NT2/D1 (cell line): ENCODE measurements at regions not wholly inside any gene's neighbourhood (a gene's known extent, or its start where the extent isn't known, plus 50 kb on each side); places are given as distances from the start of the nearest gene placed in this dataset.

Experiments
- SUZ12 ChIP-seq: IDR thresholded peaks from 2 replicates; pipeline ENCODE4 v1.6.1; 2011; ENCODE audit not compliant: insufficient read length, insufficient read depth; ENCODE audit errors: extremely low read depth
- YY1 ChIP-seq: IDR thresholded peaks from 2 replicates; pipeline ENCODE4 v1.6.1; 2011; ENCODE audit not compliant: insufficient read length, insufficient read depth
- ZNF274 ChIP-seq: IDR thresholded peaks from 2 replicates; pipeline ENCODE4 v1.6.1; 2011; ENCODE audit warnings: mild to moderate bottlenecking, low read depth, low read length

DNA sequence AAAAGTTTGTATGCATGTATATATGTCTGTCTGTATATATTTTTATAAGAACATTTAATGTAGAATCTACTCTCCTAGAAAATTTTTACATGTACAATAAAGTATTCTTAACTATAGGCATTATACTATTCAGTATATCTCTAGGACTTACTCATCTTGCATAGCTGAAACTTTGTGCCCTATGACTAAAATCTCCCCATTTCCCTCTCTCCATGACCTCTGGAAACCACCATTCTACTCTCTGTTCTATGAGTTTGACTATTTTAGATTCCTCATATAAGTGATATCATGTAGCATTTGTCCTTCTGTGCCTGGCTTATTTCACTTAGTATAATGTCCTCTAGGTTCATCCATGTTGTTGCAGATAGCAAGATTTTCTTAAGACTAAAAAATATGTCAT, 205.1 kb upstream of the SMLR1 start:
- TF ChIP-seq ZNF274, result no peak
- TF ChIP-seq YY1, result no peak
- no peak for TF ChIP-seq SUZ12
